ENCODE measurements at regions not wholly inside any gene's neighbourhood (a gene's known extent, or its start where the extent isn't known, plus 50 kb on each side); places are given as distances from the start of the nearest gene placed in this dataset.

GRCh38 chr3:22986958-22987357 is 216.2 kb upstream of the UBE2E2 start:
- no peak for DNase-seq (ENCODE audit: low spot score)

GRCh38 chr3:22988566-22988965 is 214.6 kb upstream of the UBE2E2 start:
- DNase-seq (ENCODE audit: low spot score): no peak

- no peak for DNase-seq (ENCODE audit: low spot score)
Measured at GRCh38 chr3:22989716-22990115, 213.4 kb upstream of the UBE2E2 start.

GRCh38 chr3:22990291-22991200 is 212.6 kb upstream of the UBE2E2 start:
- no peak for DNase-seq (ENCODE audit: low spot score)

- no peak for DNase-seq (ENCODE audit: low spot score)
Measured at GRCh38 chr3:22994781-22995180, 208.3 kb upstream of the UBE2E2 start.

- DNase-seq (ENCODE audit: low spot score): no peak
Measured at GRCh38 chr3:22996920-22997571, 206.1 kb upstream of the UBE2E2 start.

GRCh38 chr3:23000371-23000770 is 202.8 kb upstream of the UBE2E2 start:
- DNase-seq (ENCODE audit: low spot score): no peak

- no peak for DNase-seq (ENCODE audit: low spot score)
Measured at GRCh38 chr3:23002151-23002550, 201.0 kb upstream of the UBE2E2 start.

- no peak for DNase-seq (ENCODE audit: low spot score)
Measured at GRCh38 chr3:23002836-23003732, 200.0 kb upstream of the UBE2E2 start.

- DNase-seq (ENCODE audit: low spot score): no peak
Measured at GRCh38 chr3:23003733-23004046, 199.4 kb upstream of the UBE2E2 start.

- peak; percentile 1 for DNase-seq (ENCODE audit: low spot score)
Measured at GRCh38 chr3:23004971-23005370, 198.2 kb upstream of the UBE2E2 start.

GRCh38 chr3:23017801-23018200 is 185.3 kb upstream of the UBE2E2 start:
- no peak for DNase-seq (ENCODE audit: low spot score)

- DNase-seq (ENCODE audit: low spot score): no peak
Measured at GRCh38 chr3:23019596-23020300, 183.4 kb upstream of the UBE2E2 start.

- DNase-seq (ENCODE audit: low spot score): no peak
Measured at GRCh38 chr3:23028294-23028693, 174.8 kb upstream of the UBE2E2 start.

GRCh38 chr3:23029001-23029400 is 174.1 kb upstream of the UBE2E2 start:
- DNase-seq (ENCODE audit: low spot score): no peak

- peak; percentile 41 for DNase-seq (ENCODE audit: low spot score)
Measured at GRCh38 chr3:23035927-23036640, 167.0 kb upstream of the UBE2E2 start.

- no peak for DNase-seq (ENCODE audit: low spot score)
Measured at GRCh38 chr3:23036728-23037127, 166.4 kb upstream of the UBE2E2 start.

- no peak for DNase-seq (ENCODE audit: low spot score)
Measured at GRCh38 chr3:23038471-23038870, 164.7 kb upstream of the UBE2E2 start.

- DNase-seq (ENCODE audit: low spot score): peak; percentile 10
Measured at GRCh38 chr3:23041918-23042696, 161.0 kb upstream of the UBE2E2 start.

GRCh38 chr3:23044463-23044862 is 158.7 kb upstream of the UBE2E2 start:
- DNase-seq (ENCODE audit: low spot score): no peak

All from HT-29 (cell line).